GM18870 (cell line): ENCODE measurements at regions not wholly inside any gene's neighbourhood (a gene's known extent, or its start where the extent isn't known, plus 50 kb on each side); places are given as distances from the start of the nearest gene placed in this dataset.

ENCODE experiments used
- ATAC-seq: cut with Tn5 transposase; IDR thresholded peaks from one replicate; pipeline ENCODE4 v1.9.1; 2021; ENCODE audit warnings: moderate library complexity; ENCODE audit not compliant: unreplicated experiment

DNA sequence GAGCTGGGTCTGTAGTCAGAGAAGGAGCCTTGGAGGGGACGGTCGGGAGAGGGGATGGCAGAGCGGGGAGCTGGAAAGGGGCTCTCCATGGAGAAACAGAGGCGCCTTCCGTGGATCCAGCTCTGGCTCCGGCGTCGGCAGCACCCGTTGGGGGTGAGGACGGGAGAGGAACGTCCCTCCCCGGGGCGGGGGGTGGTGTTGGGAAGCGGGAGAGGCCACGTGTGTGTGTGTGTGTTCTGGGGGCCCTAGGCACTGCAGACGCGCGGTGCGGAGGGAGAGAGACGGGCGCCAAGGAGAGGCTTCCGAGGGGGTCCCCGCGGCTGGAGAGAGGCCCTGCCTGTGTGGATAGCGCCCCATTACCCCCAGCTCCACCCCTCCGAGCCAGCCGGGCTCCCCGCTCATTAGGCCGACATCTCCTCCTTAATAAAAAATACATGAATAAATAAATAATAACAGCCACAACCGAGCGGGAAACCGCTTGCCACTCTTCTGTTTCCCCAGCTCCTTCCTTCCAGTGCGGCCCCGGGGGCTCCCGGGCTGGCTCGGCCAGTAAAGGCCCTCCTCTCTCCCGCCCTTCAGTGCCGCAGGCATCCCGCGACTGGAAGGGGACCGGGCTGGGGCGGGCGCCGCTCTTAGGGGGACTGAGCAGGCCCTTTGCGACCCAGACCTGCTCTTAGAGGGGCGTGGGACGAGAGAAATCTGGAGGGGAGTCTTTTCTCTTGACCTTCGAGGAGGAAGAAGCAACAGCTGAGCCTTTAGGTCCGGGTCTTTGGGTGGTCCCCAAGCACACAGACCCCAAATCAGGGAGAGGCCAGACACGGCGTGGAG, 71.3 kb upstream of the ARAP3 start:
- no peak for ATAC-seq

DNA sequence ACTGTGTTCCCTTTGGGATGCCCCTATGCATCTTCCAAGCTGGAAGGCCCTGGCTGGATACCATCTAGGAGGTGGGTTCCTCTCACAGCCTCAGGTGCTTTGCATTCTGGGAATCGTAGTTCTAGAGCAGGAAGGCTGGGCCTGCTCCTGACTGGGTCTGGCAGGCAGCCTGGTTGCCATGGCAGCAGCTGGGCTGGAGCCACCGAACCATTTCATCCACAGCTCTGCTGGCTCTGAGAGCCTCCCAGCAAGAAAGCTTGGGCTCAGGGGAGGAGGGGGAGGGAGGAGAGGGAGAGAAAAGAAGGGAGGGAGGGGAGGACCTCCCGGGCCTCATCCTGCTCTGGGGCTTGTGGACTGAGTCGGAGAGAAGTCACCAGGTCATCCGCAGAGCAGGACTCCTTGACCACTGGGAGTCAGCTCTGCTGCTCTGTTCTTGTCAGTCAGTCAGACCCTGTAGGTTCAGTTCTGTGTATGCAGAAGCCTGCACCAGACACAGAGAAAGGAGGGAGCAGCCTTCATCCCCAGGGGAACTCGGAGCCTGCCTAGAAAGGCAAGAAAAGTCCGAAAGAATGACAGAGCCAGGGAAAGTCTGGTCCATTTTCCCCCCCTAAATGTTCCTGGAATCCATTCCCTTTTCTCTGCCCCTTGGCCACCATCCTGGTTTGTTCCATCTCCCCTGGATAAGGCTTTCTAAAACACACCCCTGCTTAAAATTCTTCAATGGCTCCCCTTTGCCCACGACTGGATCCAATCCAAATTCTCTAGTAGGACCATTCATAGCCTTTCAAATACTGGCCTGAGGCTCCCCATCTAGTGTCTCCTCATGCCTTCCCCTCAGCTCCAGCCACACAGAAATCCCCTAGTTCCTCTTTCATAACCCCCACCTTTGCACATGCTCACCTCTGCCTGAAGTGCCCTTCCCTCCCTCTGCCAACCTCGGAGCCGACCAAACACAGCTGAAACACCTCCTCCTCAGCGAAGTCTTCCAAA, 65.4 kb upstream of the ARAP3 start:
- peak; percentile 57 for ATAC-seq

DNA sequence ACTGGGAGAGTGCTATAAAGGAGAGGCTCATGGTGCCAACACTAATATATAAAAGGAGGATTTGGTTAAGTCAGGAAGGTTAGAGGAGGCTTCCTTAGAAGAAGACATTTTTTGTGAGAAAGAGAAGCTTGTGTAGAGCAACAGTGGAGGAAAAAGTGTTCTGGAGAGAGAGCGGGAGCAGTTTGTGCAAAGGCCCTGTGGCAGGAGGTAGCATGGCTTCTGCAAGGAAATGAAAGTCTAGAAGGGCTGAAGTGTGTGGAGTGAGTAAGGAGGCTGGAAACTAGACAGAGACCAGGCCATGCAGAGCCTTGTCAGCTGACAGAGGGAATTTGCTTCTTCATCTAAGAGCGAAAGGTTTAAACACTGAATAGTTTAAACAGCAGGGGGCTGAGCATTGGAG, 64.4 kb upstream of the ARAP3 start:
- no peak for ATAC-seq

DNA sequence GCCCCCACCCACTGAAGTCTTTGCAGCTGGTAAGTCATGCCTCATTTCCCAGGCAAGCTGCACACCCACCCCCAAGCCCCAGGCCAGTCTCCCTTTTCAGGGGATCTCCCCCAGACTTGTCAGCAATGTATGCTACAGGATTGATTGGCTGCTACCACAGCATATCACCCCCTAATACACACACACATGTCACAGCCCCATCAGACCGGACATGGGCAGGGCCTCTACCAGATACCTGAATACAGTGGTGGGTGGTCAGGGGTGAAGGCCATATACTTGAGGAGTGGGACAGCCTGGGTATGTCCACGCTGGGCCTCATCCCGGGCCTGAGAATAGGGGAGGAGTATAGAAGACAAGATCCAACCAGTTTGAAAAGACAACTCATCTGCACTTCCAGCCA, 63.4 kb upstream of the ARAP3 start:
- ATAC-seq = no peak

DNA sequence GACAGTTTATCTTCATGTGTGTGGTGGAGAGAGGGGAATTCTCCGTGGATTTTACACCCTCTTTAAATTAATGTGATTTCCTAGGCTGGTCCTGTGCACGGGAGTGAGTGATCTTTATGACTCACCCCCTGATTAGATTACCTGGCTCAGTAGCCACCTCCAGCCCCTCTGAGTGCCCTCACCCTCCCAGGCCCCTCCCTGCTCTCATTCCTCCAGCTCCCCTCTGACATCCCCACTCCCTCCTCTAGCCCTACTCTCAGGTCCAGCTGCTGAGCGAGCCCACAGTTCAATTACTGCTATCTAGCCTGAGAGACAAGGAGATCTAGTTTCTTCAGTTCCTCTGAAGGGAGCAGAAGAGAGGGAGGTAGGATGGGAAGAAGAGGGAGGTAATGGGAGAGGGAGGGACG, 61.8 kb upstream of the ARAP3 start:
- ATAC-seq = no peak

DNA sequence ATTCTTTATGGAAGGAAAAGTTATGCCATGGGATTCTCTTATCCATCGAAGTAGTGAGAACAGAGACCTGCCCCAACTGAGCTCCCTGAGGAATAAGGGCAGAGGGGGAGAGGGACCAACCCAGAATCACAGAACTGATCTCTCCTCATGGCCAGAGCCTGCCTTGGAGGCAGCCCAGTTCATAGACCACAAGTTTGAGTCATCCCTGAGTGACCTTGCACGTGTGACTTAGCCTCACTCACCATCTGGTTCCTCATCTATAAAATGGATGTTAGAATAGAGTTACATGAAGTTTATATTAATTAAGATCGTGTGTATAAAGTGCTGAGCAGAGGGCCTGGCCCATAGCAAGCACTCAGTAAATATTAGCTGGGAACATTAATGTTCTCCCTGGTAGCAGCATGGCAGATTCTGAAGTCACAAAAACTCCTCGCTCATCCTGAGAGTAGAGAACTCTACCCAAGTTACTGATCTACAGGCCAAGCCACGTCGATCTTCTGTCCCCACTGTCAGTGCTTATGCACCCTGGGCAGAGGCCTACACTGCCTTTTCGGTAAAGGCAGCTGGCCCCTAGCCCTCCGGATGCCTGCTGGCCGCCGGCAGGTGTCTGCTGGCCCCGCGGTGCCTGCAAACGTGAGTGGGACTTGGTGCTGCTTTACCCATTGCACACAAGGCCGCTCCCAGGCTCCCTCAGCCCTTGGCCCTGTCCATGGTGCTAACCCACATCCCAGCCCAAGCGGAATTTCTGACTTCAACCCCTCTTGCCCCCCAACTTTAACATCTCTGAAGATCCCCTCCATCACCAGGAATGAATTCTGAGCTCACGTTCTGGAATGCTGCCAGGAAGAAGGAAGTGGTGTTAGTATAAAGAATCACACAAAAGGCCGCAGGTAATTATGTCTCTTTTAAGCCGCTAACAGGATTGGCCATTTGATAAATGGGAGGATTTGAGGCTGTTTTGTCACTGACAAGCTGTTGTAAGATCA, 61.1 kb upstream of the ARAP3 start:
- no peak for ATAC-seq

DNA sequence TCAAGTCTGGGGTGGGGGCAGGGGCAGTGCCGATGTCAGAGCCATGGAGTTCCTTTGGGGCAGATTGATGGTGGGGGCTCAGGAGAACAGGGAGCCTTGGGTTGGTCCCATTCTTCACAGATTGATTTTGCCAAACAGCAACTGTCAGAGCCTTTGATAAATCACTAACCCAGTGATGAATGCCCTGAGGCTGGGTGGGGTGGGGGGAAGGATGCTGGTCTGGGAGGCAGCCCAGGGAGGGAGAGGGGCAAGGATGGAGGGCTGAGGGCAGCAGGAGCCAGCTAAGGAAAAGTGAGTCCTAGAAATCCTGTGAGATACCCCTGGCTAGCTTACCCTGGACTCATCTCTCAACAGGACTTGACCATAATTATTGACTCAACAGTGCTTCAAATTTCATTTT, 60.1 kb upstream of the ARAP3 start:
- ATAC-seq = no peak

DNA sequence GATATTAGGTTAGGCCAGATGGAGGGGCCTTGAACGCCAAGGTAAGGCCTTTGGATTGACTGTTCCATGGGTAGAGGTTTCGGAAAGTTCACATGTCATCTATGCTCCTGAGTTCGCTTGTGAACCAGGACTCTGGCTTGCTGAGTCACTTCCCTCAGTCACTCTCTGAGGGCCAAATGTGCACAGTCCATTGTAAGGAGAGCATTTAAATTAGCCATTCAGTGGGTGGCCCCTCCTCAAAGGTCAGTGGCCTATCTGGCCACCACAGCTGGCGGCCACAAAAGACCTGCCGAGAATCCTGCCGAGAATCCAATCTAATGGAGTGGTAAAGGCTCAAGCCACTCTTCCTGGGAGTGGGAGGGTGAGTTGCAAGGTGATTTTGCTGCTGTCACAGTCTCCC, 58.9 kb upstream of the ARAP3 start:
- no peak for ATAC-seq

DNA sequence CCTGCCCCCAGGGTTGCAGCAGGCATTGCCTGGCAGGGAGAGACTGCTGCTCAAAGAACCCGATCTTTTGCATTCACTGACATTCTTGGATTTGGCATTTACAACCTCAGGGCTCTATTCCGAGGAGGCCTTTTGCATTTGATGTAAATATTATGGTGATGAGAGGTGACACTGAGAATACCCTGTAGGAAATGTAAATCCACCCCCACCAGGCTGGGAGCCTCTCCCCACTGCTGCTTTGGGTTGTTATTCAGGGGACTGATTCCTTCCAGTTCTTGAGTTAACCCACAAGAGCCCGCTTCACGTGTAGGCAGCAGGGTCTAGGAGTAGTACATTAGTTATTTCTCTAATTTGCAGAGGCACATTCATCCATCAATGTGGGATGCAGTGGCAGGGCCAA, 55.5 kb upstream of the ARAP3 start:
- no peak for ATAC-seq

DNA sequence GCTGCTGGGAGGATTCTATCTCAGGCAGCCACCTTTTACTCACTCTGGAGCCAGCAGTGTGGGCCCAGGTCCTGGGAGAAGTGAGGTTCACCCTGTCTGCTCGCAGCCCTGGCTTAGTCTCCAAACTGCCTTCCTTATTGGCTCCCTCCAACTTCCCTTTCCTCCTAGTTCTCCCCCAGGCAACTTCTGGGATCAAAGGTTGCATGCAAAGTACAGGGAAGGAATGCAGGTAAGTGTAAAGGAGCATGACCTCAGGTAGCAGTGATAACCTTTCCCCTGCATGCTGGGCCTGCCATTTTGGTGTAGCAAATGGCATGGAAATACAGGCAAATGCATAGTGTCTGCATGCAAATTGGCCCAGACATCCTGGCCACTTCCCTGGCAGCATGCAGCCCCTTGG, 53.8 kb upstream of the ARAP3 start:
- ATAC-seq = no peak

DNA sequence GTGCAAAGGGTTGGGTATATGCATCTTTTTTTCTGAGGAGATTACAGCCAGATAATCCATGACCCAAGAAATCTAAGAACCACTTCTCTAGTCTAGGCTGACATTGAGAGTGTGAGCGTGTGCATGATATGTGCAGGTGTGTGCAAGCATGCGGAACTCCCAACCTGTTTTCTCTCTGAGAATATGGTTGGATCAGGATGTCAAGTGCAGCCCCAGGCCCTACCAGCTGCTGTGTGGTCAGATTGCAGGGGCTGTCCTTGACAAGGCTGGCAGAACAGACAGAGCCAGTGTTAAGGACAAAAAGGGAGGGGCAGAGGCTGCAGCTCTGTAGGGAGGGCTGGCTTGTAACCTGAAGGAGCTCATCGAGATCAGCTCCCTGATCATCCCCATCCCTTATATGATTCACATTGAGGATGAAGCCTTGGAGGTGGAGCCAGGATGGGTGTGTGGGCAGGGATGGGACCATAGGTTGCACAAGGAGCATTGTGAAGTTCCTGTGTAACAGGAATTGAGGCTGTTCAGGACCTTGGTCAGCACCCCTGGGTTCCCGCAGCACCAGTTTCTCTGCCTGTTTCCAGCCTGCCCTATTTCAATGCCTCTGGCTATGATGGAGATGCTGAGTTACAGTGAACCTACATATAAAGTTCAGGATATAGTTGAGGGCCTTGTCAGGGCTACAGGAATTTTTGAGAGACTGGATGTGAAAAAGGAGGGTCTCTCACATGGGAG, 52.6 kb upstream of the ARAP3 start:
- ATAC-seq = no peak

DNA sequence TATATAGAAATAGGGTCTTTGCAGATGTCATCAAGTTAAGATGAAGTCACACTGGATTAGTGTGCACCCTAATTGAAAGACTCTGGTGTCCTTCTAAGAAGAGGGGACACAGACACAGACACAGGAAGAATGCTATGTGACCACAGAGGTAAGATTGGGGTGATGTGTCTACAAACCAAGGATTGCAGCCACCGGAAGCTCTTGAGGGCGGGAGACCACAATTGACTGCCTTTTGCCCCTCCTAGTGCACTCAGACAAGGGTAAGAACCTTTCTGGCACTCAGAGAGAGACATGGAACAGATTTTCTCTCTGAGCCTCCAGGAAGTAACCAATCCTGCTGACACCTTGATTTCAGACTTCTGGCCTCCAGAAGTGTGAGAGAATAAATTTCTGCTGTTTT, 51.2 kb upstream of the ARAP3 start:
- ATAC-seq = no peak

DNA sequence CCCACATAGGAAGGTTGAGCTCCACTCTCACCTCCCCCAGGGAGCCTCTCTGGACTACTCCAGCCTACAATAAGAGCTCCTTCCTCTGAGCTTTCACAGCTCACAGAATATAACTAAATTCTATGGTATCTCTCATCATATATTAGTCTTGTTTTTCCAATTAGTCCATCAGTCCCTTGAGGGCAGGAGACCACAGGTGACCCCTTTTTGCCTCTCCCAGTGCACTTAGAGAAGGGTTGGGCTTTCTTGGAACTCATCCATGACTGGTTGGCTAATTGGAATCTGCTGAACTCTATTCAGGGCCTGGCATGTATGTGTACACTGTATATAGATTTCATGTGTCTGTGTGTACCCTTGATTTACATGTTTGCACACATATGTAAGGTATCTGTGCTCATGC, 50.4 kb upstream of the ARAP3 start:
- ATAC-seq = no peak
